Breast epithelium (tissue), 4 donors: ENCODE measurements at regions not wholly inside any gene's neighbourhood (a gene's known extent, or its start where the extent isn't known, plus 50 kb on each side); places are given as distances from the start of the nearest gene placed in this dataset.
"Not testable (repeated sequence)": the region's sequence is repeated elsewhere in the genome, so short reads cannot be mapped to it uniquely, and the experiment has no call there.

ENCODE experiments used
- DNase-seq, 2 donors: peaks; one replicate each; pipeline ENCODE4 v3.0.0-alpha.2; 2019; ENCODE audit warnings: low spot score in 2 of 2
- H3K27ac ChIP-seq, 2 donors: fragments of 200-600 bp; sonication (generic) in 1 of 2; one replicate each; pipeline ENCODE4 v1.5.1; 2016 to 2019; ENCODE audit warnings: mild to moderate bottlenecking in 1 of 2
- H3K27me3 ChIP-seq, 2 donors: fragments of 200-600 bp; sonication (generic) in 1 of 2; one replicate each; pipeline versions ENCODE4 v1.5.1 to v1.6.0; 2017 to 2019; ENCODE audit warnings: control low read depth in 1 of 2, mild to moderate bottlenecking in 1 of 2
- H3K36me3 ChIP-seq: fragments of 200-600 bp; one replicate; pipeline ENCODE4 v1.5.1; 2019
- H3K4me1 ChIP-seq, 2 donors: fragments of 200-600 bp; sonication (generic); one replicate each; pipeline ENCODE4 v1.5.1; 2016 to 2019; ENCODE audit warnings: control low read depth in 1 of 2
- H3K4me3 ChIP-seq, 3 donors: fragments of 200-600 bp; sonication (generic); 1 replicate in 2 of 3; 2 replicates in 1 of 3; pipeline ENCODE4 v1.5.1; 2016 to 2019; ENCODE audit warnings: mild to moderate bottlenecking in 3 of 3, moderate library complexity in 2 of 3
- H3K9me3 ChIP-seq, 2 donors: fragments of 200-600 bp; sonication (generic) in 1 of 2; one replicate each; pipeline ENCODE4 v1.5.1; 2016 to 2019; ENCODE audit warnings: control low read depth in 1 of 2
- POLR2A ChIP-seq: fragments of 450-650 bp; IDR thresholded peaks from one replicate; pipeline ENCODE4 v1.6.1; 2016; ENCODE audit warnings: antibody characterized with exemption, mild to moderate bottlenecking, moderate library complexity
- POLR2AphosphoS5 ChIP-seq, 3 donors: sonication (generic); formaldehyde crosslinking; IDR thresholded peaks; one replicate each; pipeline ENCODE4 v1.6.1; 2017; ENCODE audit warnings: antibody characterized with exemption in 3 of 3
- intact Hi-C: fragments of 100-400 bp; cut with DNase I; formaldehyde crosslinking; loops from one replicate; pipeline ENCODE4 v1.15.1; 2023; ENCODE audit warnings: low total_unique reads
- TF ChIP-seq, protein P1 (sequence below), 3 donors: fragments of 450-650 bp; IDR thresholded peaks; one replicate each; pipeline ENCODE4 v1.5.1; 2016 to 2017; ENCODE audit warnings: antibody characterized with exemption in 3 of 3, mild to moderate bottlenecking in 3 of 3, moderate library complexity in 3 of 3

DNA sequence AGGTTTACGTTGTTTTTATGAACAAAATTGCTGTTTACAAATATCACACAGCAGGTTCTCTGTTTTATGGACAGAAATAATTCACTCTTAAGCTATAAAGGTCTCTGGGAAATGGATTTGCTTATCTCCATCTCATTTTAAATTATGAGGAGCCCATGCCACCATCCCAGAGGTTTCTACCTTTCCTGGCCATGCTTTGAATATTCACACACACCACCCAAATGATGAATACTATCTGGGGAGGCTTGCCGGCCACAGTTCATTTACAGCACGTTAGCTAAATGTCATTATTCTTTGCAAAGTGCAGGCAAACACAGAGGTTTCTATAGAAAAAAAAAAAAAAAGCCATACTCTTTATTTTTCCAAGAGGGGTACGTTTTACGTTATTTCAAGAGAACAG, 1446.7 kb downstream of the FAM181B start:
- no peak for TF ChIP-seq POLR2A
- no peak for TF ChIP-seq POLR2AphosphoS5 (IDR thresholded peaks at IDR 0.05)
- TF ChIP-seq, protein P1, sequence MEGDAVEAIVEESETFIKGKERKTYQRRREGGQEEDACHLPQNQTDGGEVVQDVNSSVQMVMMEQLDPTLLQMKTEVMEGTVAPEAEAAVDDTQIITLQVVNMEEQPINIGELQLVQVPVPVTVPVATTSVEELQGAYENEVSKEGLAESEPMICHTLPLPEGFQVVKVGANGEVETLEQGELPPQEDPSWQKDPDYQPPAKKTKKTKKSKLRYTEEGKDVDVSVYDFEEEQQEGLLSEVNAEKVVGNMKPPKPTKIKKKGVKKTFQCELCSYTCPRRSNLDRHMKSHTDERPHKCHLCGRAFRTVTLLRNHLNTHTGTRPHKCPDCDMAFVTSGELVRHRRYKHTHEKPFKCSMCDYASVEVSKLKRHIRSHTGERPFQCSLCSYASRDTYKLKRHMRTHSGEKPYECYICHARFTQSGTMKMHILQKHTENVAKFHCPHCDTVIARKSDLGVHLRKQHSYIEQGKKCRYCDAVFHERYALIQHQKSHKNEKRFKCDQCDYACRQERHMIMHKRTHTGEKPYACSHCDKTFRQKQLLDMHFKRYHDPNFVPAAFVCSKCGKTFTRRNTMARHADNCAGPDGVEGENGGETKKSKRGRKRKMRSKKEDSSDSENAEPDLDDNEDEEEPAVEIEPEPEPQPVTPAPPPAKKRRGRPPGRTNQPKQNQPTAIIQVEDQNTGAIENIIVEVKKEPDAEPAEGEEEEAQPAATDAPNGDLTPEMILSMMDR (IDR thresholded peaks at IDR 0.05), result no peak
- Histone ChIP-seq H3K4me3 (no peak overlapping the region), H3K27me3 (peaks cover 0 to 4% of the 10 kb centered on the region in 2 donors), H3K36me3 (no peaks in the 10 kb centered on the region), H3K4me1 (no peaks in the 10 kb centered on the region), H3K27ac (no peak overlapping the region), H3K9me3 (peaks cover 9 to 25% of the 10 kb centered on the region in 2 donors)
- intact Hi-C loops, result no loop called here
- DNase-seq, result no peak

DNA sequence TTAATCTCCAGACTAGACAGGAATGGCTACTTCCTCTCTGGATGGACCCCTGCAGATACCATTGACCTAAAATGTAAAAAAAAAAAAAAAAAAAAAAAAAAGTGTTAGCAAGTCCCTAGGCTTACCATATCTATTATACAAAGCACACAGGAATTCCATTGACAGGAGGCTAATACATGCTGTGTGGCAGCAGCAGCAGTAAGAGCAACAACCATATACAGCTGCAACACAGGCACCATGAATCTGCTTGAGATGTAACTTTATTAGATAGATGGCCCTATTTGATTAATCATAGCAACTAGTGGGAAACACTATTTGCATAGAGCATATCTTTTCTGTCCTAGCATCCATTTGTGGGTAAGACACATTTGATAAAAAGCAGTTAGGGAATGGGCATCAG, 1447.1 kb downstream of the FAM181B start:
- H3K4me3 ChIP-seq, result no peak overlapping the region
- H3K27me3 ChIP-seq, result peaks cover 0 to 4% of the 10 kb centered on the region in 2 donors
- H3K27ac ChIP-seq, result no peak overlapping the region
- TF ChIP-seq, protein P1 (IDR thresholded peaks at IDR 0.05), result no peak
- TF ChIP-seq POLR2A (no peak), POLR2AphosphoS5 (IDR thresholded peaks at IDR 0.05) (no peak)
- intact Hi-C loops, result no loop called here
- no peak for DNase-seq
- H3K36me3 ChIP-seq, result no peaks in the 10 kb centered on the region
- peaks cover 9 to 25% of the 10 kb centered on the region in 2 donors for H3K9me3 ChIP-seq
- no peaks in the 10 kb centered on the region for H3K4me1 ChIP-seq

DNA sequence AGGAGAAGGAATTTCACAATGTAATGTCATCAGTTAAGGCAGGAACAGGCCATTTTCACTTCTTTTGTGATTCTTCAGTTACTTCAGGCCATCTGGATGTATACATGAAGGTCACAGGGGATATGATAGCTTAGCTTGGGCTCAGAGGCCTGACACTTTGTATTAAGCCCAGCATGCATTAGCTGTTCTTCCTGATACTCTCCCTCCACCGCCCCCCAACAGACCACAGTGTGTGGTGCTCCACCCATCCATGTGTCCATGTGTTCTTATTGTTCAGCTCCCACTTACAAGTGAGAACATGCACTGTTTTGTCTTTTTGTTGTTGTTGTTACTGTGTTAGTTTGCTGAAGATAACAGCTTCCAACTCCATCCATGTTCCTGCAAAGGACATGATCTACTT, 1453.4 kb downstream of the FAM181B start:
- H3K27ac ChIP-seq, H3K4me1 ChIP-seq, H3K27me3 ChIP-seq, intact Hi-C loops, DNase-seq, H3K36me3 ChIP-seq, H3K4me3 ChIP-seq: not testable (repeated sequence)
- H3K9me3 ChIP-seq, result peaks cover 9 to 25% of the 10 kb centered on the region in 2 donors

DNA sequence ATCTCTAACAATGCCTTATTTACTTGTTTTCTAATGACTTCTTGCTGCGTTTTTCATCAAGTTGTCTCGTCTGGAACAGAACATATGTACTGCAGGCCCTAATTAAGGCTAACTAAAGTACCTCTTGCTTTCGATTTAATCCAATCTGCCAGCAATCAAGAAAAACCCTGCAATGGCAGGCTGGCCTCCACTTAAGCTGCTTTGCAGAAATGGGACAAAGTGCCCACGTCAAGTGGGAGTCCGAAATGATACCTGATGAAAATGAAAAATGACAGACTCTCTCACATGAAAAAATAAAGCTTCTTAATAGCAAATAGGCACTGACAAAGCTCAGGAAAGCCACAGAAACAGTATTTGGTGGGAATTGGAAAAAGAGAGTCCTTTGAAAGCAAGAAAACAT, 1454.7 kb downstream of the FAM181B start:
- intact Hi-C loops, result no loop called here
- TF ChIP-seq POLR2A, result no peak
- TF ChIP-seq POLR2AphosphoS5 (IDR thresholded peaks at IDR 0.05), result no peak
- TF ChIP-seq, protein P1 (IDR thresholded peaks at IDR 0.05), result no peak
- Histone ChIP-seq H3K4me1 (no peaks in the 10 kb centered on the region), H3K36me3 (no peaks in the 10 kb centered on the region), H3K4me3 (no peak overlapping the region), H3K9me3 (peaks cover under 1 to 15% of the 10 kb centered on the region in 2 donors), H3K27ac (no peak overlapping the region), H3K27me3 (no peaks in the 10 kb centered on the region)
- no peak for DNase-seq

DNA sequence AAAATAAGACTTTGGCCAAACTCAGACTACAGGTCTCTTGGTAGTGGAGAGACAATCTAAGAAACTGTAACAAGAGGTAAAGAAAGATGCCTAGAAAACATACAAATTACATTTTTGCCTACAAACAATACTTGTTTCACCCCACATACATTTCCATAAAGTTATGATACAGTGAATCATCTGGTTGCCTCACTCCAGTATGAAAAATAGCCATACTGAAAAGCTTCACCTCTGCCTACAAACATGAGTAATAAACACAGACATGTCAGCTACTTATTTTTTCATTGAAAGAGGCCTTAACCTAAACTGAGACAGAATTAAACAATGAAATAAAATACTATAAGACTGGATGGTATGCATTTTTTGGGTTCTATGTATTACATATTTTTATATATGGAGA, 1463.0 kb downstream of the FAM181B start:
- H3K27ac ChIP-seq, result no peak overlapping the region
- H3K36me3 ChIP-seq, result no peaks in the 10 kb centered on the region
- H3K27me3 ChIP-seq, result no peaks in the 10 kb centered on the region
- H3K9me3 ChIP-seq, result no peaks in the 10 kb centered on the region
- H3K4me1 ChIP-seq, result no peaks in the 10 kb centered on the region
- no peak overlapping the region for H3K4me3 ChIP-seq
- DNase-seq, result no peak
- TF ChIP-seq POLR2A (no peak), POLR2AphosphoS5 (IDR thresholded peaks at IDR 0.05) (no peak)
- TF ChIP-seq, protein P1 (IDR thresholded peaks at IDR 0.05), result no peak
- intact Hi-C loops, result no loop called here

DNA sequence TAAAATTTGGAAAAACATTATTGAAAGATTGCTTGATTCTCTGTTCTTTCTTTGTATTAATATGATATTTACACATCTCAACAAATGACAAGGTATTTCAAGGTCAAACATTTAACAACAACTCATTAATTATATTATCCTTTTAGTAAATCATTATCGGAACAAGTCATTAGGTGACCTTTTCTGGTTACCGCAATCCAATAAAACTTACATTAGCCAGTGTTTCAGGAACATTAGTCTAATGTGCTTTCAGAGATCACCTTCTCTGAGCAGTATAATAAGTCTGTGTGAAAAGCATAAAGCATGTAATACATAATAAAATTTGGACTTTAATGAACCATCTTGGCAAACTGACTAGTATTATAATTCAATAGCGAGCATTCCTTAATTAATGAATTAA, 1466.4 kb downstream of the FAM181B start:
- DNase-seq, result no peak
- intact Hi-C loops, result no loop called here
- Histone ChIP-seq H3K9me3 (no peaks in the 10 kb centered on the region), H3K27ac (no peak overlapping the region), H3K36me3 (no peaks in the 10 kb centered on the region), H3K27me3 (no peaks in the 10 kb centered on the region), H3K4me3 (no peak overlapping the region), H3K4me1 (no peaks in the 10 kb centered on the region)
- TF ChIP-seq POLR2AphosphoS5 (IDR thresholded peaks at IDR 0.05), result no peak
- TF ChIP-seq POLR2A, result no peak
- TF ChIP-seq, protein P1 (IDR thresholded peaks at IDR 0.05), result no peak
